GM23338 (cell line): ENCODE measurements at regions not wholly inside any gene's neighbourhood (a gene's known extent, or its start where the extent isn't known, plus 50 kb on each side); places are given as distances from the start of the nearest gene placed in this dataset.

Experiments used
- CREB1 ChIP-seq: fragments of 250-450 bp; sonication (Bioruptor Pico); IDR thresholded peaks from 2 replicates; pipeline ENCODE4 v1.5.0; 2020; ENCODE audit warnings: low read depth, mild to moderate bottlenecking, moderate library complexity
- EZH2 ChIP-seq: fragments of 200-600 bp; sonication (generic); IDR thresholded peaks from one replicate; pipeline ENCODE4 v1.8.0; 2017; ENCODE audit warnings: antibody characterized with exemption, mild to moderate bottlenecking, low read depth; ENCODE audit not compliant: unreplicated experiment
- EZH2phosphoT487 ChIP-seq: fragments of 200-600 bp; sonication (generic); IDR thresholded peaks from one replicate; pipeline ENCODE4 v1.8.1; 2018; ENCODE audit warnings: antibody characterized with exemption; ENCODE audit not compliant: unreplicated experiment
- POLR2AphosphoS5 ChIP-seq: IDR thresholded peaks from 2 replicates; pipeline ENCODE4 v1.6.1; 2016; ENCODE audit warnings: antibody characterized with exemption, low read depth
- STAT1 ChIP-seq: IDR thresholded peaks from one replicate; pipeline ENCODE4 v1.6.1; 2016; ENCODE audit warnings: antibody characterized with exemption; ENCODE audit not compliant: unreplicated experiment
- ZNF114 ChIP-seq: fragments of 250-450 bp; sonication (Bioruptor Pico); IDR thresholded peaks from 2 replicates; pipeline ENCODE4 v1.5.0; 2020; ENCODE audit warnings: mild to moderate bottlenecking, moderate library complexity
- TF ChIP-seq, protein P1 (sequence below), 2 experiments: fragments of 200-600 bp in 1 of 2; sonication (generic) in 1 of 2; conservative IDR thresholded peaks; 2 replicates each; pipeline versions ENCODE4 v1.5.1 to v1.6.1; 2016 to 2017; ENCODE audit warnings: antibody characterized with exemption in 2 of 2, low read depth in 2 of 2, mild to moderate bottlenecking in 2 of 2, moderate library complexity in 1 of 2
- TF ChIP-seq, protein P2 (sequence below): IDR thresholded peaks from one replicate; pipeline ENCODE4 v1.6.1; 2018; ENCODE audit warnings: antibody characterized with exemption; ENCODE audit not compliant: unreplicated experiment

- TF ChIP-seq, protein P1, sequence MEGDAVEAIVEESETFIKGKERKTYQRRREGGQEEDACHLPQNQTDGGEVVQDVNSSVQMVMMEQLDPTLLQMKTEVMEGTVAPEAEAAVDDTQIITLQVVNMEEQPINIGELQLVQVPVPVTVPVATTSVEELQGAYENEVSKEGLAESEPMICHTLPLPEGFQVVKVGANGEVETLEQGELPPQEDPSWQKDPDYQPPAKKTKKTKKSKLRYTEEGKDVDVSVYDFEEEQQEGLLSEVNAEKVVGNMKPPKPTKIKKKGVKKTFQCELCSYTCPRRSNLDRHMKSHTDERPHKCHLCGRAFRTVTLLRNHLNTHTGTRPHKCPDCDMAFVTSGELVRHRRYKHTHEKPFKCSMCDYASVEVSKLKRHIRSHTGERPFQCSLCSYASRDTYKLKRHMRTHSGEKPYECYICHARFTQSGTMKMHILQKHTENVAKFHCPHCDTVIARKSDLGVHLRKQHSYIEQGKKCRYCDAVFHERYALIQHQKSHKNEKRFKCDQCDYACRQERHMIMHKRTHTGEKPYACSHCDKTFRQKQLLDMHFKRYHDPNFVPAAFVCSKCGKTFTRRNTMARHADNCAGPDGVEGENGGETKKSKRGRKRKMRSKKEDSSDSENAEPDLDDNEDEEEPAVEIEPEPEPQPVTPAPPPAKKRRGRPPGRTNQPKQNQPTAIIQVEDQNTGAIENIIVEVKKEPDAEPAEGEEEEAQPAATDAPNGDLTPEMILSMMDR (conservative IDR thresholded peaks at IDR 0.05; ENCODE audit: low read depth in 2 of 2): no peak
- TF ChIP-seq EZH2phosphoT487 (no peak), CREB1 (CRISPR knock-in tag) (no peak), POLR2AphosphoS5 (no peak), EZH2 (no peak), ZNF114 (CRISPR knock-in tag) (no peak), STAT1 (no peak)
- TF ChIP-seq, protein P2, sequence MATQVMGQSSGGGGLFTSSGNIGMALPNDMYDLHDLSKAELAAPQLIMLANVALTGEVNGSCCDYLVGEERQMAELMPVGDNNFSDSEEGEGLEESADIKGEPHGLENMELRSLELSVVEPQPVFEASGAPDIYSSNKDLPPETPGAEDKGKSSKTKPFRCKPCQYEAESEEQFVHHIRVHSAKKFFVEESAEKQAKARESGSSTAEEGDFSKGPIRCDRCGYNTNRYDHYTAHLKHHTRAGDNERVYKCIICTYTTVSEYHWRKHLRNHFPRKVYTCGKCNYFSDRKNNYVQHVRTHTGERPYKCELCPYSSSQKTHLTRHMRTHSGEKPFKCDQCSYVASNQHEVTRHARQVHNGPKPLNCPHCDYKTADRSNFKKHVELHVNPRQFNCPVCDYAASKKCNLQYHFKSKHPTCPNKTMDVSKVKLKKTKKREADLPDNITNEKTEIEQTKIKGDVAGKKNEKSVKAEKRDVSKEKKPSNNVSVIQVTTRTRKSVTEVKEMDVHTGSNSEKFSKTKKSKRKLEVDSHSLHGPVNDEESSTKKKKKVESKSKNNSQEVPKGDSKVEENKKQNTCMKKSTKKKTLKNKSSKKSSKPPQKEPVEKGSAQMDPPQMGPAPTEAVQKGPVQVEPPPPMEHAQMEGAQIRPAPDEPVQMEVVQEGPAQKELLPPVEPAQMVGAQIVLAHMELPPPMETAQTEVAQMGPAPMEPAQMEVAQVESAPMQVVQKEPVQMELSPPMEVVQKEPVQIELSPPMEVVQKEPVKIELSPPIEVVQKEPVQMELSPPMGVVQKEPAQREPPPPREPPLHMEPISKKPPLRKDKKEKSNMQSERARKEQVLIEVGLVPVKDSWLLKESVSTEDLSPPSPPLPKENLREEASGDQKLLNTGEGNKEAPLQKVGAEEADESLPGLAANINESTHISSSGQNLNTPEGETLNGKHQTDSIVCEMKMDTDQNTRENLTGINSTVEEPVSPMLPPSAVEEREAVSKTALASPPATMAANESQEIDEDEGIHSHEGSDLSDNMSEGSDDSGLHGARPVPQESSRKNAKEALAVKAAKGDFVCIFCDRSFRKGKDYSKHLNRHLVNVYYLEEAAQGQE: no peak
Measured at GRCh38 chr18:56089612-56090258, 501.7 kb upstream of the TCF4 start.
